HEK293 (cell line): ENCODE measurements at regions not wholly inside any gene's neighbourhood (a gene's known extent, or its start where the extent isn't known, plus 50 kb on each side); places are given as distances from the start of the nearest gene placed in this dataset.

ENCODE experiments used
- FEZF1 ChIP-seq: fragments of 450-650 bp; formaldehyde crosslinking; IDR thresholded peaks from 2 replicates; pipeline ENCODE4 v1.5.1; 2016; ENCODE audit warnings: missing biosample characterization, missing genetic modification characterization
- PRDM4 ChIP-seq: fragments of 450-650 bp; formaldehyde crosslinking; IDR thresholded peaks from 2 replicates; pipeline ENCODE4 v1.5.1; 2017; ENCODE audit warnings: missing biosample characterization, missing genetic modification characterization
- ZNF292 ChIP-seq: fragments of 450-650 bp; formaldehyde crosslinking; IDR thresholded peaks from 2 replicates; pipeline ENCODE4 v1.5.1; 2016; ENCODE audit warnings: low read depth, missing biosample characterization, missing genetic modification characterization, borderline replicate concordance
- TF ChIP-seq, protein P1 (sequence below): fragments of 450-650 bp; formaldehyde crosslinking; IDR thresholded peaks from 2 replicates; pipeline ENCODE4 v1.5.1; 2016; ENCODE audit warnings: missing biosample characterization, missing genetic modification characterization

- no peak for TF ChIP-seq FEZF1 (tag by site-specific recombination)
- TF ChIP-seq ZNF292 (tag by site-specific recombination), result no peak
- TF ChIP-seq, protein P1, sequence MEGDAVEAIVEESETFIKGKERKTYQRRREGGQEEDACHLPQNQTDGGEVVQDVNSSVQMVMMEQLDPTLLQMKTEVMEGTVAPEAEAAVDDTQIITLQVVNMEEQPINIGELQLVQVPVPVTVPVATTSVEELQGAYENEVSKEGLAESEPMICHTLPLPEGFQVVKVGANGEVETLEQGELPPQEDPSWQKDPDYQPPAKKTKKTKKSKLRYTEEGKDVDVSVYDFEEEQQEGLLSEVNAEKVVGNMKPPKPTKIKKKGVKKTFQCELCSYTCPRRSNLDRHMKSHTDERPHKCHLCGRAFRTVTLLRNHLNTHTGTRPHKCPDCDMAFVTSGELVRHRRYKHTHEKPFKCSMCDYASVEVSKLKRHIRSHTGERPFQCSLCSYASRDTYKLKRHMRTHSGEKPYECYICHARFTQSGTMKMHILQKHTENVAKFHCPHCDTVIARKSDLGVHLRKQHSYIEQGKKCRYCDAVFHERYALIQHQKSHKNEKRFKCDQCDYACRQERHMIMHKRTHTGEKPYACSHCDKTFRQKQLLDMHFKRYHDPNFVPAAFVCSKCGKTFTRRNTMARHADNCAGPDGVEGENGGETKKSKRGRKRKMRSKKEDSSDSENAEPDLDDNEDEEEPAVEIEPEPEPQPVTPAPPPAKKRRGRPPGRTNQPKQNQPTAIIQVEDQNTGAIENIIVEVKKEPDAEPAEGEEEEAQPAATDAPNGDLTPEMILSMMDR (tag by site-specific recombination), result no peak
- no peak for TF ChIP-seq PRDM4 (tag by site-specific recombination)
Observed at GRCh38 chr3:178422406-178422805, 113.8 kb upstream of the KCNMB2 start.
